ENCODE measurements at regions not wholly inside any gene's neighbourhood (a gene's known extent, or its start where the extent isn't known, plus 50 kb on each side); places are given as distances from the start of the nearest gene placed in this dataset.
A peak's percentile ranks its signal among the peaks of the same experiment; 100 is the strongest.
"Not testable (repeated sequence)": the region's sequence is repeated elsewhere in the genome, so short reads cannot be mapped to it uniquely, and the experiment has no call there.

- no peaks in the 10 kb centered on the region for H3K27me3 ChIP-seq (replicated peaks; ENCODE audit: insufficient read depth, low read depth, low read length, poor library complexity)
- POLR2A ChIA-PET (ENCODE audit: low non-redundant PET), result no interaction called here
- no peaks in the 10 kb centered on the region for H3K9me3 ChIP-seq (ENCODE audit: low read depth, low read length, poor library complexity, severe bottlenecking)
- CTCF ChIA-PET, result no interaction called here
- intact Hi-C loops (cut with micrococcal nuclease; ENCODE audit: unreplicated experiment), result no loop called here
- H3K4me3 ChIP-seq (ENCODE audit: low read depth, low read length, poor library complexity, severe bottlenecking), result no peak overlapping the region
- no TSS peak for BruUV-seq (replicated peaks)
- no peaks in the 10 kb centered on the region for H3K36me3 ChIP-seq (ENCODE audit: insufficient read depth, low read length, poor library complexity, severe bottlenecking)
- DNase-seq (ENCODE audit: low spot score), result no peak
- TF ChIP-seq, protein P1, sequence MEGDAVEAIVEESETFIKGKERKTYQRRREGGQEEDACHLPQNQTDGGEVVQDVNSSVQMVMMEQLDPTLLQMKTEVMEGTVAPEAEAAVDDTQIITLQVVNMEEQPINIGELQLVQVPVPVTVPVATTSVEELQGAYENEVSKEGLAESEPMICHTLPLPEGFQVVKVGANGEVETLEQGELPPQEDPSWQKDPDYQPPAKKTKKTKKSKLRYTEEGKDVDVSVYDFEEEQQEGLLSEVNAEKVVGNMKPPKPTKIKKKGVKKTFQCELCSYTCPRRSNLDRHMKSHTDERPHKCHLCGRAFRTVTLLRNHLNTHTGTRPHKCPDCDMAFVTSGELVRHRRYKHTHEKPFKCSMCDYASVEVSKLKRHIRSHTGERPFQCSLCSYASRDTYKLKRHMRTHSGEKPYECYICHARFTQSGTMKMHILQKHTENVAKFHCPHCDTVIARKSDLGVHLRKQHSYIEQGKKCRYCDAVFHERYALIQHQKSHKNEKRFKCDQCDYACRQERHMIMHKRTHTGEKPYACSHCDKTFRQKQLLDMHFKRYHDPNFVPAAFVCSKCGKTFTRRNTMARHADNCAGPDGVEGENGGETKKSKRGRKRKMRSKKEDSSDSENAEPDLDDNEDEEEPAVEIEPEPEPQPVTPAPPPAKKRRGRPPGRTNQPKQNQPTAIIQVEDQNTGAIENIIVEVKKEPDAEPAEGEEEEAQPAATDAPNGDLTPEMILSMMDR (conservative IDR thresholded peaks at IDR 0.05; ENCODE audit: low read depth, low read length), result no peak
- TF ChIP-seq EZH2 (IDR thresholded peaks at IDR 0.05; ENCODE audit: borderline replicate concordance, low read depth, low read length, poor library complexity, severe bottlenecking), result no peak
- no peak overlapping the region for H3K27ac ChIP-seq (ENCODE audit: low read depth, low read length, poor library complexity, severe bottlenecking)
- no peaks in the 10 kb centered on the region for H3K4me1 ChIP-seq (ENCODE audit: insufficient read depth, low read length, poor library complexity, severe bottlenecking)
Observed at GRCh38 chrX:95484781-95485180, 1199.9 kb upstream of the DIAPH2 start.

GRCh38 chrX:95505721-95506120, 1178.9 kb upstream of the DIAPH2 start:
- TF ChIP-seq EZH2 (IDR thresholded peaks at IDR 0.05; ENCODE audit: borderline replicate concordance, low read depth, low read length, poor library complexity, severe bottlenecking), result no peak
- TF ChIP-seq, protein P1 (conservative IDR thresholded peaks at IDR 0.05; ENCODE audit: low read depth, low read length), result peak; percentile 53
- Histone ChIP-seq H3K27me3 (replicated peaks; ENCODE audit: insufficient read depth, low read depth, low read length, poor library complexity) (no peaks in the 10 kb centered on the region), H3K4me1 (ENCODE audit: insufficient read depth, low read length, poor library complexity, severe bottlenecking) (no peaks in the 10 kb centered on the region), H3K9me3 (ENCODE audit: low read depth, low read length, poor library complexity, severe bottlenecking) (no peaks in the 10 kb centered on the region), H3K4me3 (ENCODE audit: low read depth, low read length, poor library complexity, severe bottlenecking) (no peak overlapping the region), H3K36me3 (ENCODE audit: insufficient read depth, low read length, poor library complexity, severe bottlenecking) (no peaks in the 10 kb centered on the region), H3K27ac (ENCODE audit: low read depth, low read length, poor library complexity, severe bottlenecking) (no peak overlapping the region)
- no TSS peak for BruUV-seq (replicated peaks)
- CTCF ChIA-PET, result no interaction called here
- POLR2A ChIA-PET (ENCODE audit: low non-redundant PET), result no interaction called here
- peak; percentile 37 for DNase-seq (ENCODE audit: low spot score)
- intact Hi-C loops (cut with micrococcal nuclease; ENCODE audit: unreplicated experiment), result loop anchor here (2.0 to 10.0 kb wide), 2 partner anchors 259 to 679 kb away; no protein-coding TSS in a partner anchor

- DNase-seq (ENCODE audit: low spot score), result no peak
- Histone ChIP-seq H3K4me1 (ENCODE audit: insufficient read depth, low read length, poor library complexity, severe bottlenecking) (no peaks in the 10 kb centered on the region), H3K9me3 (ENCODE audit: low read depth, low read length, poor library complexity, severe bottlenecking) (no peaks in the 10 kb centered on the region), H3K36me3 (ENCODE audit: insufficient read depth, low read length, poor library complexity, severe bottlenecking) (no peaks in the 10 kb centered on the region), H3K27me3 (replicated peaks; ENCODE audit: insufficient read depth, low read depth, low read length, poor library complexity) (no peaks in the 10 kb centered on the region), H3K27ac (ENCODE audit: low read depth, low read length, poor library complexity, severe bottlenecking) (no peak overlapping the region), H3K4me3 (ENCODE audit: low read depth, low read length, poor library complexity, severe bottlenecking) (no peak overlapping the region)
- BruUV-seq (replicated peaks), result no TSS peak
- POLR2A ChIA-PET (ENCODE audit: low non-redundant PET), result no interaction called here
- intact Hi-C loops (cut with micrococcal nuclease; ENCODE audit: unreplicated experiment), result loop anchor here (10.0 kb wide), 1 partner anchor 675 kb away; no protein-coding TSS in a partner anchor
- CTCF ChIA-PET, result no interaction called here
- TF ChIP-seq EZH2 (IDR thresholded peaks at IDR 0.05; ENCODE audit: borderline replicate concordance, low read depth, low read length, poor library complexity, severe bottlenecking), result no peak
- TF ChIP-seq, protein P1 (conservative IDR thresholded peaks at IDR 0.05; ENCODE audit: low read depth, low read length), result no peak
Observed at GRCh38 chrX:95509474-95509873, 1175.2 kb upstream of the DIAPH2 start.

- intact Hi-C loops (cut with micrococcal nuclease; ENCODE audit: unreplicated experiment); H3K27me3 ChIP-seq (replicated peaks; ENCODE audit: insufficient read depth, low read depth, low read length, poor library complexity); BruUV-seq (replicated peaks); CTCF ChIA-PET; H3K36me3 ChIP-seq (ENCODE audit: insufficient read depth, low read length, poor library complexity, severe bottlenecking); H3K4me3 ChIP-seq (ENCODE audit: low read depth, low read length, poor library complexity, severe bottlenecking); H3K4me1 ChIP-seq (ENCODE audit: insufficient read depth, low read length, poor library complexity, severe bottlenecking); H3K27ac ChIP-seq (ENCODE audit: low read depth, low read length, poor library complexity, severe bottlenecking); H3K9me3 ChIP-seq (ENCODE audit: low read depth, low read length, poor library complexity, severe bottlenecking); POLR2A ChIA-PET (ENCODE audit: low non-redundant PET); DNase-seq (ENCODE audit: low spot score): not testable (repeated sequence)
Observed at GRCh38 chrX:95524018-95524417, 1160.6 kb upstream of the DIAPH2 start.

All from A673 (cell line).